ENCODE measurements at regions not wholly inside any gene's neighbourhood (a gene's known extent, or its start where the extent isn't known, plus 50 kb on each side); places are given as distances from the start of the nearest gene placed in this dataset.

GRCh38 chr11:43245466-43245865 is 66.3 kb upstream of the API5 start (continued):
- TF ChIP-seq ZNF10 (CRISPR knock-in tag; IDR thresholded peaks at IDR 0.05; ENCODE audit: borderline replicate concordance, low read depth): no peak
- no peak for TF ChIP-seq TOE1 (CRISPR knock-in tag; IDR thresholded peaks at IDR 0.05)

- DNase-seq (ENCODE audit: low spot score): no peak
- in situ Hi-C loops (cut with HindIII; ENCODE audit: extremely low pct_ligation_motif_present, low pct_unique_long_range_greater_than_20kb): no loop called here
- Histone ChIP-seq H3K9me3 (ENCODE audit: low read length) (no peaks in the 10 kb centered on the region), H3K4me1 (ENCODE audit: insufficient read depth, low read length) (no peaks in the 10 kb centered on the region), H3K4me3 (replicated peaks in 1 of 3; ENCODE audit: insufficient read depth in 1 of 3, low read depth in 2 of 3, low read length in 3 of 3) (no peak overlapping the region), H3K27ac (ENCODE audit: extremely low read length, insufficient read depth, low read length) (no peak overlapping the region), H3K27me3 (ENCODE audit: control insufficient read depth in 1 of 2, insufficient read depth in 2 of 2, low read length in 2 of 2) (peaks cover 0 to 4% of the 10 kb centered on the region in 2 experiments; a peak in 1 of 5 replicates), H2AFZ (ENCODE audit: low read length) (no peak overlapping the region), H3K36me3 (replicated peaks in 1 of 2; ENCODE audit: control insufficient read depth in 1 of 2, insufficient read depth in 2 of 2, low read length in 2 of 2) (no peaks in the 10 kb centered on the region), H3K9ac (ENCODE audit: insufficient read depth, low read depth, low read length) (no peak overlapping the region), H4K20me1 (ENCODE audit: insufficient read depth, low read length) (no peaks in the 10 kb centered on the region), H3K4me2 (ENCODE audit: low read depth, low read length) (no peak overlapping the region), H3K79me2 (ENCODE audit: insufficient read depth, low read length) (no peaks in the 10 kb centered on the region)
- intact Hi-C loops (cut with micrococcal nuclease; ENCODE audit: unreplicated experiment): no loop called here
- ChIA-PET CTCF (ENCODE audit: low intra/inter-chr PET ratio, low total read pairs) (no interaction called here), POLR2A (no interaction called here)
- no peak for FAIRE-seq
- TF ChIP-seq MXD4 (CRISPR knock-in tag; IDR thresholded peaks at IDR 0.05): no peak
- no peak for TF ChIP-seq NR2C2 (CRISPR knock-in tag; IDR thresholded peaks at IDR 0.05; ENCODE audit: borderline replicate concordance)
- no peak for TF ChIP-seq FIP1L1 (IDR thresholded peaks at IDR 0.05; ENCODE audit: borderline replicate concordance, insufficient read depth, low read depth, low read length)
- no peak for TF ChIP-seq ZNF619 (CRISPR knock-in tag; IDR thresholded peaks at IDR 0.05)
- no peak for TF ChIP-seq ZNF639 (CRISPR knock-in tag; conservative IDR thresholded peaks at IDR 0.05)
- no peak for TF ChIP-seq GRHL1 (CRISPR knock-in tag; conservative IDR thresholded peaks at IDR 0.05)
- no peak for TF ChIP-seq TFDP1 (CRISPR knock-in tag; IDR thresholded peaks at IDR 0.05; ENCODE audit: borderline replicate concordance)
- no TSS peak for BruUV-seq (replicated peaks)
- no peak for ATAC-seq
Observed at GRCh38 chr11:43250309-43250708, 61.5 kb upstream of the API5 start.
